Renal cortex interstitium (tissue), 11 donors: ENCODE measurements at regions not wholly inside any gene's neighbourhood (a gene's known extent, or its start where the extent isn't known, plus 50 kb on each side); places are given as distances from the start of the nearest gene placed in this dataset.
"Not testable (repeated sequence)": the region's sequence is repeated elsewhere in the genome, so short reads cannot be mapped to it uniquely, and the experiment has no call there.

Source experiments
- DNase-seq, 11 donors: peaks; one replicate each; pipeline ENCODE4 v3.0.0-alpha.2; 2013; ENCODE audit warnings: low read depth in 9 of 11, low spot score in 4 of 11; ENCODE audit errors: extremely low read depth in 1 of 11

DNA sequence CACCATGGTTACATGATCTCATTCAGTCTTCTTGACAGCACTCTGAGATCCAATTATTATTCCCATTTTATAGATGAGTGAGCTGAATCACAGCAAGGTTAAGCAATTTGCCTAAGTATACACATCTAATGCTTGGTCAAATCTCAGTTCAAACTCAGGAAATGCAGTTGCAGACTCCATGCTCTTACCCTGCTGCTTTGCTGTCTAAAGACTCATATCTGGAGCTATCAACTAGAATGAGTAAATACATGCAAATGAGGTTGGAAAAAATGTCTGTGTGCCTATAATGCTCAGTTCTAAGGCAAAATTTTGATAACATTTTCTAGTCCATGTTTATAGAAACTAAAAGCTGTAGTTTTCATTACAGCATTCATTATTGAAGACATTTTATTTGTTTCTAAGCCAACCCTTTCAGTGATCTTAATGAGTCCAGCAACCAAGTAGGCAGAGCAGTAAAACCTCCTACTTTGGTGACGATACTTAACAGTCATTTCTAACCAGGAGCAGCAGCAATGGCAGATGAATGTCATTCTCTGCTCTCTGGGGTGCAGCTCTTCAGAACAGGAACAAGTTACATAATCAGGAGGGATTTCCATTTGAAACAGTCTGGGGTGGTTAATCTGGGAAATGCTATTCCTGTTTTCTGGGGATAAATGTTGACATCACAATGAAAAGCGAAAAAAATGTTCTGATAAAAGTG is 396.8 kb upstream of the UBE2E3 start:
- DNase-seq = no peak

DNA sequence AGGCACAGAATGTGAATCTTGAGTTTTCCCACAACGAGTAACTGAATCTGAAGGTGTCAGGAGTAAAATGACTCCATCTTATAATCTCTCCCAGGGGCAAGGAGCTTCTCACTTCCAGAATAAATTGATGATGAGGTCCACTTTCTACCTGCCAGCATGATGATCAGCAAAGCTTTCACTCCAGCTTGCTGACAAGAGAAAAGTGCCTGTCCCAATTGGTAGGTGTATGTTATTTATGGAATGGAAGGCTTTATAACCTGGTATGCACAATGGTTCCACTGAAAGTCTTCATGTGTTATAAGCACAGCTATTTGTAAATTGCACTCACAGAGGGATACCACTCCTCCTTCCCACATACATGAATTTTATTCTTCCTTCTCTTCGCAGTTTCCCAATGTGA is 401.0 kb upstream of the UBE2E3 start:
- no peak for DNase-seq

DNA sequence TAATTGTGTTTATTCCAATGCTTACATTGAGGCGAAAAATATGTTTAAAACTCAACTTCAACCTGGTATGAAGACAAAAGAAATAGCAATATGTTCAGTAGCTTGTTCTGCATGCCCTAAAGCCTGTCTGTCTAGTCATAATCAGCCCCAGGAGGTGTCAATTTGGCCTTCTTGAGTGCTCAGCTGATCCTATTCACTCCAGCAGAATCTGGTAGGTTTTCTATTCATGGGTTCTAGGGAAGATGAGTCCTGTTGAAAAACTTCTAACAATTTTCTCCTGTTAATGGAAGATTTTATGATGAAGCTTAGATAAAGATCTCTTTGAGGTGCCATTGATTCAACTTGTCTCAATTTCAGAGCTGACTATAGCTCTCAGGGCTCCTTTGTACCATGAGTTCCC is 402.0 kb upstream of the UBE2E3 start:
- no peak for DNase-seq

DNA sequence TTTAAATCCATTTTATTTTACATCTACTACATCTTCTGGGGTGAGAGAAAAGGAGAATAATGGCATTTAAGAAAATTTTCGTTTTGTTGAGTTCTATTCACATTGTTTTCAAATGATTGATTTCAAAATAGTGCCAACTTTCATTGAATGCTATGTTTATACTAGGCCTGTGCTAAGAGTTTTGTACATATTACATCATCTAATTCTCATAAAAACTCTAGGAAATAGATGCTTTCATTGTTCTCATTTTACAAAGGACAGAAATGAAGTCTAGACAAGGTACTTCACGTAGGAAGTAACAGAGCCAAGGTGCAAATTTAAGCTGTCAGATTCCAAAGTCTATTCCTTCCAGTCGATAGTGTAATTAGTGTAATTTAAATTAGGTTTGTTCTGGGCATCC is 402.8 kb upstream of the UBE2E3 start:
- DNase-seq = no peak

DNA sequence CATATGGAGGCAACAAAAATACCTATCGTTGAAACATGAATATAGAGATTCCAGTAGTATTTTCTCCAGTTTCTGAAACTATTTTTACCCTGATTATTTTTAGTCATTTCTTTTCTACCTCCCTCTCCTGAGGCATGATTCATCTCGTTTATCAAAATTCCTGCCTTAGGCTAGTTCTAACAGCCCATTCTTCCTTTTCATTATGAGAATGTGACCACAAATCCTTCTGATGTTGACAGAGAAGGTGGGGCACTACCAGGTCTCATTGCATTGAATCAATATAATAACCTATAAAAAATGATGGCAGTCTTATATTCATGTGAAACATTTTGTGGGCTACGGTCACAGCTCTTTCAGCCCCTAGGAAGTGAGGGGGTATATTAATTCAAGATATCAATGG is 406.5 kb upstream of the UBE2E3 start:
- DNase-seq = no peak

DNA sequence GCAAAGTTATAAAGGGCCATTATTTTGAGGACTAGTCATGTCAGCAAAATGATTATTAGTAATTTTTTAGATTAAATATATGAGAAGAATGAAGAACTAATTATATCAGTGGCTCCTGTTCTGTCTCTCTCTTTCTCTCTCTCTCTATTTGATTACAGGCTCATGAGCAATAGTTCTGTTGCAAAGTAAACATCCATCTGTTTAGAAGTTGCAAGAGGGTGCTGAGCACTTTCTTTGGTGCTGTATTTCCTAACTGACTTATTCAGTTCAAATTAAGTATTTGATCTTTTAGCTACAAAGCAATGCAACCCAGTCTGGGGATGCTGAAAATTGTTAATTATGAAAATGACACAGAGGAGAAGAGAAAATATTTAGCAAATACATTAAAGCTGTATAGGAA is 408.1 kb upstream of the UBE2E3 start:
- no peak for DNase-seq

DNA sequence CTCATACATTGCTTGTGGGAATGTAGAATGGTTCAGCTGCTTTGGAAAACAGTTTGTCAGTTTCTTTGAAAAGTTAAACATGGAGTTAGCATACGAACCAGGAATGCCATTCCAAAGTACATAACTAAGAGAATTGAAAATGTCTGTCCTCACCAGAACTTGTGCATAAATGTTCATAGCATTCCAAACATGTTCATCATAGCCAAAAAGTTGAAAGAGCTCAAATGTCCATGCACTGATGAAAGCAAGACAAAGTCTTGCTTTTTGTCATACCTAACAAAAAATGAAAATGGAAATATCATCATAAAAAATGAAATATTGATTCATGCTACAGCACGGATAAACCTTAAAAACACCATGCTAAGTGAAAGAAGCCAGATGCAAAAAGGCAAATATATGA is 408.8 kb upstream of the UBE2E3 start:
- DNase-seq = no peak

DNA sequence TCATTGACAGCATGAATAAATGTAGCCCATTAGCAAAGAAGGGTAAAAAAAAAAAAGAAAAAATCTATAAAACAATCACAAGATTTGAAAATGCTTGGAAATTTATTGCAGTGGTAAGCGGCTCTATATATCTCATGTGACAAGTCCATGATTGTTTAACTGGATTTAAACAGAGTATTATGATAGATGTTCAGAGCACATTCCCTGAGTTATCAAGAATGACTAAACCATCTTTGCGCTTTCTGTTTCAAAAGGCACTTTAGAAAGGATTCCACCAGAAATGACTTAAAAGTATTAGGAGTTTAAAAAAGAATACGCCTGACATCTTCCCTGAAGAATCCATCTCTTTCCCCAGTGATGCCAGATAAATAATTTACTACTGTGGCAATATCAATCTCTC is 409.5 kb upstream of the UBE2E3 start:
- DNase-seq = no peak

DNA sequence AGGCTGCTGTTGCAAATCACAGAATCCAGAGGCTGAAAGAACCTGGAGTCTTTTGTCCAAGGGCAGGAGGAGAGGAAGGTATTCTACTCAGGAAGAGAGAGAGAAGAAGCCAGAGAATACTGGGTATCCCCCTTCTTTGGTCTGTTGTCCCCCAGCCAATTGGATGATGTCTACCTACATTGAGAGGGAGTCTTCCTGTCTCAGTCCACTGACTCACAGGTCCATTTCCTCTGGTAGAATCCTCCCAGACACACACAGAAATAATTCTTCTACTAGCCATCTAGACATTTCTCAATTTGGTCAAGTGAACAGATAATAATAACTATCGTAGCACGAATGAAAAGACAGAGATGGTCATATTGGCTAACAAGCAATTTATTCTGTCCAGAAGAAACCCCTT is 416.4 kb upstream of the UBE2E3 start:
- DNase-seq = no peak

DNA sequence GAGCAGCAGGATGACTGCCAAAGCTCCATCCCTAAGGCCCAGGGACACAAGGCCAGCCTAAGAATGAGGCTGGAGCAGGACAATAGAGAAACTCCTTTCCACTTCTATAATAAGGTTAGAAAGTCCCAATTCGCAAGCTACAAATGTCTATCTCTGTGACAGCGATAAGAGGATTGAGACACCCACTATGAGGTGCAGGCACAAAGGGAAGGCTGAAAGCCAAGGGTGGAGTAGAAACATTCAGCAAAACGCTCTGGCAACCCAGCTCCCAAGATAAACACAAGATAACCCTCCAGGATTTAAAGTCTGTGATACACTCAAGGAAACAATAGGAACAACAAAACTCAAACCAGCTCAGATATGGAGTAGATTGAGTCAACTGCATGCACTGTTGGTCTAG is 418.0 kb upstream of the UBE2E3 start:
- DNase-seq = no peak

DNA sequence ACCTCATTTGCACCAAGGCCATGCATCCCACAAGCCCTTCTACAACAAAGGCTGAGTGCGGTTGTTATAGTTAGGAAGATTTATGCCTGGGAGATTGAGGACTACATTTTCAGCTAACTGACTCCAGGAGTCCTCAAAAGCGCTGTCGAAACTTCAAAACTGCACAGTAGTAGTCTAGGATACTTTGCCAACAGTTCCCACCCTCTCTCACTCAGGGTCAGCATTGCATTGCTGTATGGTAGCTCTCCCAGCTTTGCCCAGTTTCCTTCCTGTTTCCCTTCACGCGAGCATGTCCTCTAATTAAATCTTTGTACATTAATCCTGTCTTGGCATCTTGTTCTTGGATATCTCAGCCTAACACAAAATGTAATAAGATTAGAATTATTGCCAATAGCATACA is 420.6 kb upstream of the UBE2E3 start:
- no peak for DNase-seq

DNA sequence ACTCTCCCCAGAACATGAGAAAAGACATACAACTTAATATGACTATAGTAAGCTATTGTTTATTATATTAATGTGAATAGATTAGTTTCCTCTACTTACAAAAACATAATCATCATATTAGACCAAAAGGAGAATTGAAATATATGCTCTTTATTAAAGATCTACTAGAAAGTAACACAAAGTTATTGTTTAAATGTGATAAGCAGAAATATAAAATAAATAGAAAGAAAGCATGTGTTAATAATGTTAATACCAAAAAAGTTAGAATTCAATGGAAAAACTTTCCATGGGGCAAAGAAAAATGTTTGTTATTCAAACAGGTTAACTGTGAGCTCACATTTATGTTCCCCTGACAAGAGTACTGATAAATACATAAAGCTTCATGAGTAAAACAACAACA is 421.4 kb upstream of the UBE2E3 start:
- no peak for DNase-seq

DNA sequence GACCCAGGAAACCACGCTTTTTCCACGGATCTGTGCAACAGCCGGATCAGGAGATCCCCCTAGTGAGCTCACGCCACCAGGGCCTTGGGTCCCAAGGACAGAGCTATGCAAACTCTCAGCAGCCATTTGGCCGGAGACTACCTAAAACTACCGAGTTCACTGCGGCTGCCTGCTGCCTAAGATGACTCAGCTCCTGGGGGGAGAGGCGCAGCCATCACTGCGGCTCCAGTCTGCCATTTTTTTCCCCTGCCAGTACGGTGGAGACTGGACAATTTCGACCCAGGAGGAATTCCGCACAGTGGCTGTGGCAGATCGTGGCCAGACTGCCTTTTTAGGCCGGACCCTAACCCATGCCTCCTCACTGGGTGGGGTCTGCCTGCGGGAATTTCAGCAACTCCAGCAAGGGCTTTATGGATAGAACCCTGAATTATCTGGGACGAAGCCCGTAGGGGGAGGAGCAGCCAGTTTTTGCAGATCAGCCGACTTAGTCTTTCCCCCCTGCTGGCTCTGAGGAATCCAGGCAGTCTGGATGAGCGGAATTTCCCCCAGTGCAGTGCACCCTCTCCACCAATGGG is 424.9 kb upstream of the UBE2E3 start:
- DNase-seq = no peak

DNA sequence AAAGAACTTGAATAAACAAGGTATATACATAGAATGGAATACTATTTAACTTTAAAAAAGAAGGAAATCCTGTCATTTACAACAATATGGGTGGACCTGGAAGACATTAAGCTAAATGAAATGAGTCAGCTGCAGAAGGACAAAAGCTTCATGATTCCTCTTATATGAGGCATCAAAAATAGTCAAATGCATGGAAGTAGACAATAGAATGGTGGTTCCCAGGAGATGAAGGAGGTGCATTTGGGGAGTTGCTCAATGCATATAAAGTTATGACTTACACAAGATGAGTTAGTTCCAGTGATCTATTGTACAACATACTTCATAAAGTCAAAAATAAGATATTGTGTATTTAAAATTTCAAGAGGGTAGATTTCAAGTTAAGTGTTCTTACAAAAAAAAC is 426.1 kb upstream of the UBE2E3 start:
- no peak for DNase-seq

DNA sequence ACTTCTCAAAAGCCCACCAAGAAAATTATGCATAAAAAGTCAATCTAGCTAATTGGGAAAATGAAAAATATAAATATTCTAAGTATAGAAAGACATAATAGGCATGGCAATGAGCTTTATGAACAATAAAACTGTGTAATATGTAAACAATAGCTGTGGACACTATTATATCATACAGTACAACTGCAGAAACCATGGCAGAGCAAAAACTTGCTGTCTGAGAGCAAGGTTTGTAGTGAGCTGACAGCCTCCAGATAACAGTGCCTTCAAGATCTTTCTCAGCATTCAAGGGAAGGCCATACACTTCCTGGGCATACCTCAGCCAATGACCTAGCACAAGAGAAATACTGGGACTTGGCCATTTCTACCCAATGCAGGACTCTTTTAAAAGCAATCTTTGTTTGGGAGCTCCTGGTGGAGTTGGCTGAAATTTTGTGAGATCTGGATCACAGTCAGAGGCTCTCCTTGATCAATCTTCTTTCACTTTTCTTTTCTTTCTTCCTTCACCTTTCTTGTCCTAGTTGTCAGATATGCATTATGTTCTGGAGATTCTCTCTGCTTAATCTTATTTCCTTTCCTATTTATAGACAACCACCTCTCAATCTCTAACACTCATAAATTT is 427.2 kb upstream of the UBE2E3 start:
- DNase-seq = no peak

DNA sequence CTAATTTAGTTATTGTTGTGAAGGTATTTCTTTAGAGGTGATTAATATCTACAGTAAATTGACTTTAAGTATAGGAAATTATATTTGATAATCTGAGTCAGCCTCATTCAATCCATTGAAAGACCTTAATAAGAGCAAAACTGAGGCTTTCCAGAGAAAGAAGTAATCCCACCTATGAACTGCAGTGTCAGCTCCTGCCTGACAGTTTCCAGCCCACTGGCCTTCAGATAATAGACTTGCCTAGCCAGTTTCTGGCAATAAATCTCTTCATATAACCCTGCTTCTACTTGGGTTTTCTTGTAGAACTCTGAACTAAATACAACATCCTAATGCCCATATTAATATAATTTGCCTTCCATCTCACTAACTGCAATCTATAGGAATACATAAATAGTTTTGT is 437.9 kb upstream of the UBE2E3 start:
- peak in 2 of 11 donors; percentile 4 to 9 for DNase-seq

DNA sequence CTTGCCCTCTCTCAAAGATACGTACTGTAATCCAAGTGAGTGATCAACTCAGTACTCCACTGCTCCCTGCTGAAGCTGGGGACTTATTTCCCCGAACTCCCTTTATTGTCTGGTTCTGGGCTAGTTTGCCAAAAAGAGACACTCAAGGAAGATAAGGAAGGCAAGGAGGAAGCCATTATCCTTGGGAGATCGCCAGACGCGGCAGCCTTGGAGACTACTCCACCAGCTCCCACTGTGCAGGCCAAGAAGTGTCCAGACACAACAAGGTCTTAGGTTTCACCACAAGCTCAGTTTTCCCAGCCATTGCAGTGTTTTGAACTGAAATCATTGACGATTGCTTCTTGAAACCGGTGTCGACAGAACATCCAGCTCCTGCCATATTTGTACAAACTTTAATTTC is 439.6 kb upstream of the UBE2E3 start:
- DNase-seq = no peak

DNA sequence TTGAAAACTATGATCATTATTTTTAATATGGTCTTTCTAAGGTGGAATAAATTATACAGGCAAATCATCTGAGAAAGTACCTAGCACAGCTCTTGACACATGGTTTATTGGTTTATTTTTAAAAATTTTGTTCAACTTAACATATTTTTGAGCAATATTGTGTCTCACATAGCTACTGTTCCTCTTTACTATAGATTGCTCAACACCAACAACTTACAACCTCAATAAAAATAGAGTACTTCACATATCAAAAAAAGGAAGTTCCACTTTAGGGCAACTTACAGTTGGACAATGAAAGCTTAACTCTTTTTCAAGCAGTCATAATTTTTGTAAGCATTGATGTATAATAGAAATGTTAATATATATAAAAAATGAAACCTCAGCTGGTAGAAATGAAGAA is 440.9 kb upstream of the UBE2E3 start:
- no peak for DNase-seq

DNA sequence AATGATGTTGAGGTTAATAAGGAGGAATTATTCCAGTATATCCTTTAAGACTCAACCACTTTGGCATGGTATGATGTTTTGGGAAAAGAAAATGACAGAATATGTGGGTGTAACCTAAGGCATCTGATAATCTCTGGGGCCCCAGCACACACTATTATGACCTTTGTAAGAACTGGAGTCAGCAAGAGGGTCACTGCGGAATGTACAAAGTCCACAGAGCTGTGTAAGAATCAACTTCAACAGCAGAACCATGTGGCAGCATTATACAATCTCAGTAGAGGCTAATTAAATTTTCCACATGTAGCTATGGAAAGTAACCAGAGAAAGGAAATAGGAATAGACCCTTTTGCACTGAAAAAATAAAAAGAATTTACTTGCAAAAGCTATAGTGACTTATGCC is 445.1 kb upstream of the UBE2E3 start:
- DNase-seq = no peak

DNA sequence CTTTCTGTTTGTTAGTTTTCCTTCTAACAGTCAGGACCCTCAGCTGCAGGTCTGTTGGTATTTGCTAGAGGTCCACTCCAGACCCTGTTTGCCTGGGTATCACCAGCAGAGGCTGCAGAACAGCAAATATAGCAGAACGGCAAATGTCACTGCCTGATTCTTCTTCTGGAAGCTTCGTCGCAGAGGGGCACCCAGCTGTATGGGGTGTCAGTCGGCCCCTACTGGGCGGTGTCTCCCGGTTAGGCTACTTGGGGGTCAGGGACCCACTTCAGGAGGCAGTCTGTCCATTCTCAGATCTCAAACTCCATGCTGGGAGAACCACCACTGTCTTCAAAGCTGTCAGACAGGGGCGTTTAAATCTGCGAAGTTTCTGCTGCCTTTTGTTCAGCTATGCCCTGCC is 448.6 kb upstream of the UBE2E3 start:
- DNase-seq = not testable (repeated sequence)

DNA sequence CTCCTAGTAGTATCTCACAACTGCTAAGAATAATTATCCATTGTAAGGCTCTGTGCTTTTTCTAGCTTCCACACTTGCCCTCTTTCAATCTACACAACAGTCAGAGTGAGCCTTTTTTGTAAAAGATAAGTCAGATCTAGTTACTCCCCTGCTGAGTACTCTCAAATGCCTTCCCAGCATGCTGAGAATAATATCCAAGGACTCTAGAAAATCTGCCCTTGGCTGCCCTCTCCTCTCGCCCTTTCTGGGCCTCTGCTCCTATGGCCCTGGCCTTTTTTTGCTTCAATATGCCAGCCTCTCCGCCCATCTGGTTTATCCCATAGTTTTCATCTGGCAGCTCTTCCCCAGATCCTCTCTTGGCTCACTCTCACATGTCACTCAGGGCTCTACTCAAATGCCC is 455.9 kb upstream of the UBE2E3 start:
- no peak for DNase-seq
